HG03108 (cell line): ENCODE measurements at regions not wholly inside any gene's neighbourhood (a gene's known extent, or its start where the extent isn't known, plus 50 kb on each side); places are given as distances from the start of the nearest gene placed in this dataset.

Source experiments
- ATAC-seq: cut with Tn5 transposase; IDR thresholded peaks from one replicate; pipeline ENCODE4 v1.9.1; 2021; ENCODE audit warnings: moderate library complexity; ENCODE audit not compliant: unreplicated experiment

DNA sequence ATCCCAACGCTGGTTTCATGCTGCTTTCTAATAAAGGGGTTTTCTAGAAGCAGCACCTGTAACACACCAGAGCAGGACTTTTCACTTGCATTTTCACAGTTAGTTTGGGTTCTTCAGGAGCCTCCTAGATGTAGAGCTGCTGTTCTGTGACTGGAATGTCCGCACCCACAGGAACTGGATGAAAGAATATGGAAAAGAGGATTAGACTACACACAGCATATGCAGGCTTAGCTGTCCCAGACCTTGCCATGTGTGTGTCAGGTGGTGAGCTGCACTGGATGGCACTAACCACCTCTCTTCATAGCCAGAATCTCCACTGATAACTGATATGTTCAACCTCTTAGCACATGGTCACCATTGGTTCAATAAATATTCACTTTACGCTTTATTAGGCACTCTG lies 112.1 kb upstream of the POU3F3 start:
- no peak for ATAC-seq

DNA sequence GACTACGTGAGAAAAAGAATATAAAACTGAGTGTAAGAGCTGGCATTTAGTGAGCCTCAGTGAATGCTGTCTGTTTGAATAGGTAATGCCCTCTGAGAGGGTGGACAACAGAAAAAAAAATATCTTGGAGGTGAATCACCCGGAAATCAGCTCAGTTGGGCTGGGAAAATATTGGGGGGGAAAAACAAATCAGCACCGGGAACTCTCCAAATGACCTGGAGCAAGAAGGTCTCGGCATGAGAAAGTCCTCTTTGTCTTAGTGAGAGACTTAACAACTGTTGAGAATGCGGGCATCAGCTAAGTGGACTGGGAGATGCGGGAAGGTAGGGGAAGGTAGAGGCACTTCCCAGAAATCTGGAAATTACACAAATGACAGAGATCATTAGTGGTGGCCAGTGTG lies 109.4 kb upstream of the POU3F3 start:
- ATAC-seq = no peak

- ATAC-seq = no peak
These were observed 108.1 kb upstream of the POU3F3 start for GRCh38 chr2:104745846-104746245.

GRCh38 chr2:104746299-104746698 lies 107.6 kb upstream of the POU3F3 start:
- no peak for ATAC-seq

- ATAC-seq = no peak
These were observed 107.1 kb upstream of the POU3F3 start for GRCh38 chr2:104746858-104747257.

- ATAC-seq = no peak
These were observed 104.0 kb upstream of the POU3F3 start for GRCh38 chr2:104749856-104750460.

DNA sequence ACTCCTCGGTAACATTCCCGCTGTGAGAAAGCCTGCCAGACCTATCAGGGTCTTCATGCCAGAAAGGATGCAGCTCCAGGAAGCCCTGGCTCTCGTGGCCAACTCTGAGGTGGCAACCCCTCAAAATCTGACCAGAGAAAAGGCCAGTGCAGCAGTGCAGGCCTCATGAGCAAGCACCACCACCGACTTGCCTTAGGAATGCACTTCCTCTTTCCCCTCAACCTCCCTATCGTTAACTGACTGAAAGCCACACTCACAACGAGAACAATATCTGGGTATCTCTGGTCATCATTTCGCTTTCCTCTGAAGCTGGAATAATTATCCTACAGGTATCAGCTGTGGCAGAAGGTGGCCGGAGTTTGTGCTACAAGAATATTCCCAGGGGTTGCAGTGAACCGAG lies 101.4 kb upstream of the POU3F3 start:
- no peak for ATAC-seq

DNA sequence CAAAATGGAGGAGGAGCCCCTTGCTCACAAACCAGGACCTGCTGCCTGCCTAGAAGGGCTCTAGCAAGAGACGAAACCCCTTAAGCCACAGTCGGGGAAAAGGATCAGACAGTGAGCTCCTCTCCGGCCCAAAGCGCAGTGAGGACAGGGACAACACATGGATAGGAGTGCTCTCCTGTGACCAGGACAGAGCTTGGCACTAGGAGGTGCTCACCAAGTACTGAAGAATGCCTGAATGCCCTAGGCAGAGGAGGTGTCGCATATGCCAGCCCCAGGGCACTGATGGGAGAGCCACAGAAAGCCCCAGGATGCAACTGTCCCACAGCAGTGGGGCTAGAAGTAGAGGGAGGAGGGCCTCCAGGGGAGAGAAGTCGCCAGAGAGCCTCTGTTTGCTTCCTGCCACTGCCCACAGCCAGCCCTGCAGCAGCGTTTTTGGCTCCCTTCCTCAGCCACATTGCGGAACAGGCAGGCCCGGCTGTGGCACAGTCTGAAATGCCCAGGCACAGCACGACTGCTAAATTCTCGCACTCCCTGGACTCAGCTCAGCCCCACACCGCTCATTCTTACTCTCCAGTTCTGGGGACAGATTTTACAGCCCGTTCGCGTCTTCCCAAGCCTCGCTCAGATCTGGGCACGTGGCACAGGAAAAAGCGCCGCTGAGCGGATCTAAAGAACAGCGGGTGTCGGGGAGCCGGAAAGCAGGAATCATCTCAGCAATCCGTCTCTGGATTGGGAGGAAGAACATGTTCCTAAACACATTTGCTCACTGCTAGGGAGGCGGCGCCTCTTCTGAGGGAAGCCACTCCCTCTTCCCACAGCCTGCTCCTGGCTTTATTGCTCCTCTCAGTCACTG lies 98.7 kb upstream of the POU3F3 start:
- ATAC-seq = no peak

- no peak for ATAC-seq
These were observed 97.8 kb upstream of the POU3F3 start for GRCh38 chr2:104756118-104756517.

GRCh38 chr2:104757056-104757455 lies 96.9 kb upstream of the POU3F3 start:
- ATAC-seq = no peak

DNA sequence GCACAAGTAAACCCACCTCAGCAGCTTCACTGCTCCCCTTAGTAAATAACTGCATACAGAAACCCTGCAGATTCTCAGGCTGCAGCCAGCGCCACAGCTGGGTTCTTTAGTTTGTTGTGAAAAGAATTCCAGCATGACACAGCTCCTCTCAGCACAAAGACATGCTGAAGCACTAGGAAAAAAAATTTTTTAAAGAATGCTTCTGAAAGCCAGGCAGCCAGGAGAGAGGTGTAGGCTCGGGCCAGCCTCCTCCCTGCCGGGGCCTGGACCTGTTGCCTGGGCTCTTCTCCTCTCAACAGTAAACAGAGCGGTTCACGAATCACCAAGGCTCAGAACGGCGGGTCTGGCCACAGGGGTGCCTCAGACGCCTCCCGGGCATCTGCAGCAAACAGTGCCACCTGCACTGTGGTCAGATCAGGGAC lies 95.7 kb upstream of the POU3F3 start:
- ATAC-seq = no peak

DNA sequence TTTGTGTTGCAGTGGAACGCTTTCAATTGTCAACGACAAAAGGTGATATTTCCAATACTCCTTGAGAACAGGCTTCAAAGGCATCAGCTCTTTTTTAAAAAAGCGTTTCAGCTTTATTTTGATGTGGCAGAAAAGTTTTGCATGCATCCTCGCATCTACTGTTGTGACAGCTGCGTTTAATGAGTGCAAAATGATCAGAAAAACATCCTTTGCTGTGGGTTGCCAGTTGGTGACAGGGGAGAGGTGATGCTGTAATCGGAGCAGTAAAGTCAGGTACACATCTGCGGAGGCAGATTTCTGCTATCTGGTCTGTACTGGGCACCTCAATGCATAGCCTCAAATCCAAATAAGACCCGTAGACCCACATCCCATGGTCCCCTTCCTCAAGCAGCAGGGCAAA lies 91.9 kb upstream of the POU3F3 start:
- ATAC-seq = no peak

- no peak for ATAC-seq
These were observed 87.2 kb upstream of the POU3F3 start for GRCh38 chr2:104766683-104767082.

DNA sequence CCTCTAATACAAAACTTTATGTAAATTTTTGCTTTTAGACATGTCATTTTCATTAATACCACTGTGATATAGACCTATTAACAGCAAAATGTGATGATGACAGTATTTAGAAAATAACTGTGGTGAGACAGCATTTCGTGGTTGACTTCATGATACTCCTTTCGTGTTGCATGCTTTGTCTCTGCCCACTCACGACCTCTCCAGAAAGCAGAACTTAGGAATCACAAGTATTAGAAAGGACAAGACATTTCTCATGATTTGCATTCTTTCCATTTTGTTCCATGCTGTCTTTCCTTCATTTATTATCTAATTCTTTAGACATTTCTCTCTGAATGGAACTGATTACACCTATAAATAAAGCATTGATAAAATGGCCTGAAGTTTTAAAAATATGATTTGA lies 85.2 kb upstream of the POU3F3 start:
- no peak for ATAC-seq

DNA sequence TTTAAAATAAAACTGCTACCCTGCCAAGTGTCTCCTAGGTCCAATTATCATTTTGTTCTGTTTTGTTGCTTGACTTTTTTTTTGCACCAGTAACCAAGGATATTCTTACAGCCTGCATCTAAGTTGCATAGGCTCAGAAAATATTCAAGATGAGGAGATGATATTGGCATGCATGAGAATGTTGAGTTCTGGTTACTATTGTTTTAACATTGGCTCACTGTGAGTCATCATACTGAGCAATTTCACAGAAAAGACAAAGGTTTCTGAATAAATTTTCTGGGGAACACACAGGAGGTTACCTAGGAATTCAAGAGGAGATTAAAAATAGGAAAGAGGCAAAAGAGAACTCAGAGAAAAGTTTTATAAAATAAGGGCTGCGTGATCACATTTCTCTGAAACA lies 84.8 kb upstream of the POU3F3 start:
- no peak for ATAC-seq

DNA sequence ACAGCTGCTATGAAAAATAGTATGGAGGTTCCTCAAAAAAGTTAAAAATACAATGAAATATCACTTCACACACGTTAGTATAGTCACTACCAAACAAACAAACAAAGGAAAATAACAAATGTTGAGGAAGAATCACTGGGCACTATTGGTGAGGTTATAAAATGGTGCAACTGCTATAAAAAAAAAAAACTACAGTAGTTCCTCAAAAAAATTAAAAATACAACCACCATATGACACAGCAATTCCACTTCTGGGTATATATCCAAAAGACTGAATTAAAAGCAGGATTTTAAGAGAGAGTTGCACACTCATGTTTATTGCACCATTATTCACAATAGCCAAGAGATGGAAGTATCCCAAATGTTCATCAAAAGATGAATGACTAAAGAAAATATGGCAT lies 80.9 kb upstream of the POU3F3 start:
- no peak for ATAC-seq

- no peak for ATAC-seq
These were observed 79.3 kb upstream of the POU3F3 start for GRCh38 chr2:104774631-104775030.

- no peak for ATAC-seq
These were observed 76.2 kb upstream of the POU3F3 start for GRCh38 chr2:104777721-104778120.

DNA sequence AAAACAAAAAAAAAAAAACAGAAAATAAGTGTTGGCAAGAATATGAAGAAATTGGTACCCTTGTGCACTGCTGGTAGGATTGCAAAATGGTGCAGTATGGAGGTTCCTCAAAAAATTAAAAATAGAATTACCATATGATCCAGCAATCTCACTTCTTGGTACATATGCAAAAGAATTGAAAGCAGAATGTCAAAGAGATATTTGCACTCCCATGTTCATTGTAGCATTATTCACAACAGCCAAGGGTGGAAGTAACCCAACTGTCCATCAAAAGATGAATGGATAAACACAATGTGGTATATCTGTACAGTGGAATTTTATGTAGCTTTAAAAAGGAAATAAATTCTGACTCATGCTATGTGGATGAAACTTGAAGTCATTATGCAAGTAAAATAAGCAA lies 72.8 kb upstream of the POU3F3 start:
- no peak for ATAC-seq

- no peak for ATAC-seq
These were observed 69.7 kb upstream of the POU3F3 start for GRCh38 chr2:104784264-104784663.

DNA sequence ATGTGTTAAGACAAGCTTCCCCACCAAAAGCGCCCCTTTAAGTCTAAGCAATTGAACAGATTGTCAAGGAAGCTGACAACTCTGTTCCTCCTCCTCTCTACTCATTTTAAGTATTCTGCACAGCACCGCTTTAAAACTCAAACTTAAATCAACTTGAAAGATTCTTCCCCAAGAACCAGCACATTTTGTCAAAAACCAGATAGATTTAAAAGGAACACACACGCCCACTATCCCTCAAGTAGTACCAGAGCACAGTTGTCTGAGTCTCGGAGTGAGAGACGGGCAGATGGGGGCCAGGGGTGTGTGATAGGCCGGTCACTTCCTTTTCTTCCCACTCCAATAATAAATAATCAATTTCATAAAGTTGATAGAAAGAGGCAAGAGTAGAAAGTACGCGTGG lies 67.7 kb upstream of the POU3F3 start:
- ATAC-seq = no peak

GRCh38 chr2:104786821-104787220 lies 67.1 kb upstream of the POU3F3 start:
- ATAC-seq = no peak
